ENCODE measurements at regions not wholly inside any gene's neighbourhood (a gene's known extent, or its start where the extent isn't known, plus 50 kb on each side); places are given as distances from the start of the nearest gene placed in this dataset.

DNA sequence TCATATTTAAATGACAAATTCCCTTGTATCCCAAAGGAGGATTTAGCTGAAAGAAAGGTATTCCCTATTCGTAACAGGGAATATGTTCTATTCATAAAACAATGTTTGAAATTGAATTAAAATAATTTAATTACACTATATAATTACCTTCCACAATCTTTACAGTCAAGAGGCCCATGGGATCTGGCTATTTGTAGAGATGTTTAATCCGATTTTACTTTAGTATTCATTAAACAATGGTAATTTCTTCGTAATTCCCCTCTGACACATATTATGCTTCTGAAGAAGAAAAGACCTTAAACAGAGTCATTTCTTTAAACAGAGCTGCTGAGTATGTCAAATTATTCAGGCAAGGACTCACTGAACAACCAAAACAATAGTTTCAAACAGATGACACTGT is 98.8 kb downstream of the MAGEC1 start:
- Histone ChIP-seq H3K4me1 (replicated peaks; ENCODE audit: insufficient read depth) (no peaks in the 10 kb centered on the region), H3K27ac (no peak overlapping the region), H3K36me3 (ENCODE audit: low read depth) (no peaks in the 10 kb centered on the region), H3K4me3 (no peak overlapping the region), H3K27me3 (ENCODE audit: insufficient read depth, low read depth) (no peaks in the 10 kb centered on the region), H3F3A (ENCODE audit: insufficient read depth, low read depth) (no peaks in the 10 kb centered on the region), H3K79me2 (ENCODE audit: low read depth) (no peaks in the 10 kb centered on the region), H3K9me3 (ENCODE audit: insufficient read depth, low read depth) (no peaks in the 10 kb centered on the region), H2AFZ (no peak overlapping the region), H3K9me2 (ENCODE audit: insufficient read depth) (no peaks in the 10 kb centered on the region), H3K4me2 (no peak overlapping the region), H4K20me1 (ENCODE audit: insufficient read depth) (no peaks in the 10 kb centered on the region)
- ChIA-PET POLR2A (ENCODE audit: unreplicated experiment) (no interaction called here), CTCF (no interaction called here)
- intact Hi-C loops (cut with micrococcal nuclease; ENCODE audit: unreplicated experiment): no loop called here
- no TSS peak for BruUV-seq (replicated peaks)
- no peak for TF ChIP-seq CTCF (conservative IDR thresholded peaks at IDR 0.05)
- TF ChIP-seq EZH2 (IDR thresholded peaks at IDR 0.05; ENCODE audit: low read depth): no peak
- no peak for DNase-seq

GRCh38 chrX:142001934-142002333 is 98.2 kb downstream of the MAGEC1 start:
- no peaks in the 10 kb centered on the region for H3K36me3 ChIP-seq (ENCODE audit: low read depth)
- BruUV-seq (replicated peaks): no TSS peak
- H3K27ac ChIP-seq: no peak overlapping the region
- H3K4me1 ChIP-seq (replicated peaks; ENCODE audit: insufficient read depth): no peaks in the 10 kb centered on the region
- H3K27me3 ChIP-seq (ENCODE audit: insufficient read depth, low read depth): no peaks in the 10 kb centered on the region
- H2AFZ ChIP-seq: no peak overlapping the region
- no peak overlapping the region for H3K4me2 ChIP-seq
- POLR2A ChIA-PET (ENCODE audit: unreplicated experiment): no interaction called here
- H3K9me3 ChIP-seq (ENCODE audit: insufficient read depth, low read depth): no peaks in the 10 kb centered on the region
- CTCF ChIA-PET: no interaction called here
- intact Hi-C loops (cut with micrococcal nuclease; ENCODE audit: unreplicated experiment): no loop called here
- no peaks in the 10 kb centered on the region for H3F3A ChIP-seq (ENCODE audit: insufficient read depth, low read depth)
- DNase-seq: peak in 1 of 2 experiments; percentile 66
- no peaks in the 10 kb centered on the region for H4K20me1 ChIP-seq (ENCODE audit: insufficient read depth)
- TF ChIP-seq EZH2 (IDR thresholded peaks at IDR 0.05; ENCODE audit: low read depth): no peak
- TF ChIP-seq CTCF (conservative IDR thresholded peaks at IDR 0.05): no peak
- no peaks in the 10 kb centered on the region for H3K9me2 ChIP-seq (ENCODE audit: insufficient read depth)
- H3K4me3 ChIP-seq: no peak overlapping the region
- no peaks in the 10 kb centered on the region for H3K79me2 ChIP-seq (ENCODE audit: low read depth)

DNA sequence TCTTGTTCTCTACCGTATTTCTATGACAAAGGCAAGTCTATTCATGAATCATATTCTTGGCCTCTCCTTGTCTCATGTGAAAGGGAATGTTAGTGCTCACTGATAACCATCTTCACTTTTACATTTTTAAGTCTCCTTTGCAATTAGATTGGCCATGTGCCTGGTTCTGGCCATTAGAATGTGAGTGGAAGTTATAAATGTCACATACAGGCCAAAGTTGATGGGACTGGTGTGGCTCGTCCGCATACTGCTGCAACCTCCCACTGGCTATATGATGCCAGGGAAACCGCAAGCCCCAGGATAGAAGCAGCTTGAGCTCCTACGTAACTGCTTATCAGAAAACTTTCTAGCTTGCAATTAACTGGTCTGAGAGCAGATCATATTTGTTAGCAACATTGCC is 86.1 kb downstream of the MAGEC1 start:
- no peak overlapping the region for H2AFZ ChIP-seq
- CTCF ChIA-PET: no interaction called here
- no peaks in the 10 kb centered on the region for H3F3A ChIP-seq (ENCODE audit: insufficient read depth, low read depth)
- H3K27me3 ChIP-seq (ENCODE audit: insufficient read depth, low read depth): no peaks in the 10 kb centered on the region
- H3K36me3 ChIP-seq (ENCODE audit: low read depth): no peaks in the 10 kb centered on the region
- TF ChIP-seq CTCF (conservative IDR thresholded peaks at IDR 0.05) (no peak), EZH2 (IDR thresholded peaks at IDR 0.05; ENCODE audit: low read depth) (no peak)
- no peak overlapping the region for H3K27ac ChIP-seq
- DNase-seq: peak; percentile 60 to 86
- POLR2A ChIA-PET (ENCODE audit: unreplicated experiment): no interaction called here
- no peaks in the 10 kb centered on the region for H3K79me2 ChIP-seq (ENCODE audit: low read depth)
- H4K20me1 ChIP-seq (ENCODE audit: insufficient read depth): no peaks in the 10 kb centered on the region
- peak overlapping the region; percentile 24 for H3K4me2 ChIP-seq
- no peak overlapping the region for H3K4me3 ChIP-seq
- H3K4me1 ChIP-seq (replicated peaks; ENCODE audit: insufficient read depth): no peaks in the 10 kb centered on the region; the same call in 1 of the 2 replicates
- intact Hi-C loops (cut with micrococcal nuclease; ENCODE audit: unreplicated experiment): no loop called here
- no peaks in the 10 kb centered on the region for H3K9me2 ChIP-seq (ENCODE audit: insufficient read depth)
- no peaks in the 10 kb centered on the region for H3K9me3 ChIP-seq (ENCODE audit: insufficient read depth, low read depth)
- no TSS peak for BruUV-seq (replicated peaks)

Measured in PC-9 (cell line).